ENCODE measurements at regions not wholly inside any gene's neighbourhood (a gene's known extent, or its start where the extent isn't known, plus 50 kb on each side); places are given as distances from the start of the nearest gene placed in this dataset.

DNA sequence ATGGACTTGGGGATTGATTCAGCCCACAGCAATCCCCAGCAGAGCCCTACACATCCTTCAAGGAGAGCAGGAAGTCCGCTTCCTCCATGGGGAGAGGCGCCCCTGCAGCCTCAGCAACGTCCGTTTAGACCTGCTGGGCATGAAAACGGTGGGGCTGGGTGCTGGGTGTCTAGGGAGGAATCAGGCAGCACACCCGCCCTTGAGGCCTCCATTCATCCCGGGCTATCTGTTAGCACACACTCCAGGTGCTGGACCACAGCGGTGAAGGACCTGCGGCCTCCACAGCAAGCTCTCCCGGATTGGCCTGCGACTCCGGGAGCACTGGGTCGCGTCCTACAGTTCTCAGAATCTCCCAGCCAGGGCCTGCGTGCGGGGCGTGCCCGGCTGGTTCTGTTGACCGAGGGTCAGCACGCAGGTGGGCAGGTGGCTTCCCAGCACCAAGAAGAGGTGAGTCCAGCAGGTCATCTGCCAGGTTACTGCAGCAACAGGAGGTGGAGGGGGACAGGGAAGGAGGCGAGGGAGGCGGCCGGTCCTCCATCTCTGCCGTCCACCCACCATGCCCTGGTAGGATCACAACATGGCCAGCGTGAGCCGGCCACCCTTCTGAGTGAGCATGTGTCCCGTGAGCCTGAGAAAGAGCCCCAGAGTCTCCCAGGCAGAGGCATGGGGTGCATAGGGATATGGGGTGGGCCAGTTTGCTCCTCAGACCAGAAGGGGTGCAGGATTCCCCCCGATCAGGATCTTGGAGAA is 96.6 kb downstream of the RIPK4 start:
- Mint-ChIP-seq H3K4me3 (no peak overlapping the region), H3K9me3 (no peaks in the 10 kb centered on the region)
- TF ChIP-seq CTCF (IDR thresholded peaks at IDR 0.05) = no peak

GRCh38 chr21:41669533-41669830 is 97.4 kb downstream of the RIPK4 start:
- TF ChIP-seq CTCF (IDR thresholded peaks at IDR 0.05) = no peak

More for the DNA sequence above, 96.6 kb downstream of the RIPK4 start:
- DNase-seq = no peak
- Mint-ChIP-seq H3K27ac (no peak overlapping the region), H3K4me1 (peaks cover 5% of the 10 kb centered on the region), H3K27me3 (ENCODE audit: low read depth, poor library complexity) (no peaks in the 10 kb centered on the region), H3K36me3 (ENCODE audit: low read depth) (no peaks in the 10 kb centered on the region)

DNA sequence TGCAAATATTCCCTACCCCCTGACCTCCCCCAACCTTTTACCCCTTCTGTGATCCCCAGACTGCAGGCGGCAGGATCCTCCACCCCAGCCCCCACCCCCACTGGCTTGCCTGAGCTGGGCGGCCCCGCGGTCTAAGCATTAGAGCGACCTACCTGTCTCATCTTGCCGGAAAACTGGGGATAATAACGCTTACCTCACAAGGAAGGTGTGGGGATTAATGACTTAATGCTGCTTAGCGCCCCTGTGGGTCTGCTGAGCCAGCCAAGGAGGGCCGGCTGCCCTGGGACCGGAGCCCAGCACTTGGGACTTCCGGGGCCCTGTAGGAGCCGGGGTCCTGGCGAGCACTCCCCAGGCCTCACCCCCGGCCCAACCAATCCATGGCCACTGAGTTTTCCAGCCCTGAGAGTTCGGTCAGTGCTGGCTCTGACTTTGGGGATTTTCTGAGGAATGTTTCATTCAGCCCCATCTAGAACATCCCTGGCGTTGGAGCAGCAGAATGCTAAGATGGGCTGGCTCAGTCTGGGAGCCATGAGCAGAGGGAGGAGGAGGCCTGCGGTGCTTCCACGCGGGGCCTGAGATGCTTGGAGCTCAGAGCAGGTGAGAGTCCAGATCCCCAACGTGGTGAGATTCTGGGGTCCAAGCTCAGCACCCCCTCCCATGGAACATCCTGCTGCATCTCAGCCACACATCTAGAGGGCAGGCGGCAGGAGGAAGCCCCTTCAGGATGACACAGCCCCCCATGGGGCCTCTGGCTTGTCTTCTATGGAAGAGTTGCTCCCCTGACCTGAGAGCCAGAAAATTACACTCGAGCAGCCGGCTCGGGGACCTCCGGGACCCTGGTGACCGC is 97.9 kb downstream of the RIPK4 start:
- H3K4me1 Mint-ChIP-seq = peaks cover 18% of the 10 kb centered on the region
- H3K4me3 Mint-ChIP-seq = no peak overlapping the region

More at GRCh38 chr21:41669533-41669830, 97.4 kb downstream of the RIPK4 start:
- peaks cover 13% of the 10 kb centered on the region for H3K4me1 Mint-ChIP-seq
- DNase-seq = no peak
- H3K4me3 Mint-ChIP-seq = no peak overlapping the region
- H3K27me3 Mint-ChIP-seq (ENCODE audit: low read depth, poor library complexity) = no peaks in the 10 kb centered on the region
- H3K9me3 Mint-ChIP-seq = no peaks in the 10 kb centered on the region
- H3K27ac Mint-ChIP-seq = no peak overlapping the region
- H3K36me3 Mint-ChIP-seq (ENCODE audit: low read depth) = no peaks in the 10 kb centered on the region

GRCh38 chr21:41668051-41668541 is 98.8 kb downstream of the RIPK4 start:
- H3K27me3 Mint-ChIP-seq (ENCODE audit: low read depth, poor library complexity) = peaks cover 5% of the 10 kb centered on the region
- no peaks in the 10 kb centered on the region for H3K9me3 Mint-ChIP-seq
- no peak for TF ChIP-seq CTCF (IDR thresholded peaks at IDR 0.05)
- no peaks in the 10 kb centered on the region for H3K36me3 Mint-ChIP-seq (ENCODE audit: low read depth)
- H3K4me3 Mint-ChIP-seq = no peak overlapping the region
- H3K27ac Mint-ChIP-seq = no peak overlapping the region
- H3K4me1 Mint-ChIP-seq = peaks cover 26% of the 10 kb centered on the region
- no peak for DNase-seq

More for the DNA sequence above, 97.9 kb downstream of the RIPK4 start:
- H3K27ac Mint-ChIP-seq = no peak overlapping the region
- no peak for TF ChIP-seq CTCF (IDR thresholded peaks at IDR 0.05)
- H3K36me3 Mint-ChIP-seq (ENCODE audit: low read depth) = no peaks in the 10 kb centered on the region
- H3K27me3 Mint-ChIP-seq (ENCODE audit: low read depth, poor library complexity) = peaks cover 5% of the 10 kb centered on the region
- DNase-seq = no peak
- H3K9me3 Mint-ChIP-seq = no peaks in the 10 kb centered on the region

DNA sequence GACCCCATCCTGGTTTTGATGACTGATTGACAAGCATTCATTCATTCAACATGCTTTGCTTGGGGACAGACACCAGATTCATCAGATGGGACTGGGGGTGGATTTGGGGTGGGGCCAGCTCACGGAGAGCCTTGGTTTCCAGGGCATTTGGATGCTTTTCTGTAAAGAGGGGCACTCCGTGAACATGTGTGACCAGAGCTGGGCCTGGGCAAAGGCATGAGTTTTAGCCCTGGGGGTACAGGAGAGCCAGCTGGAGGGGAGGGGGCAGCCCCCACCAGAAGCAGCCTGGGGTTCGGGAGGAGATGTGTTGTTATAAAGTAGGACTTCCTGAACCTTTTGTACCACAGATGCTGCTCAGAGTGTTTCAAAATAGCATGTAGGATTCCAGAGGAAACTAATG is 99.7 kb downstream of the RIPK4 start:
- H3K4me3 Mint-ChIP-seq = no peak overlapping the region
- no peak for TF ChIP-seq CTCF (IDR thresholded peaks at IDR 0.05)
- H3K27ac Mint-ChIP-seq = no peak overlapping the region
- no peaks in the 10 kb centered on the region for H3K36me3 Mint-ChIP-seq (ENCODE audit: low read depth)
- peaks cover 5% of the 10 kb centered on the region for H3K27me3 Mint-ChIP-seq (ENCODE audit: low read depth, poor library complexity)
- peaks cover 28% of the 10 kb centered on the region for H3K4me1 Mint-ChIP-seq
- H3K9me3 Mint-ChIP-seq = no peaks in the 10 kb centered on the region
- DNase-seq = no peak
